ENCODE measurements at regions not wholly inside any gene's neighbourhood (a gene's known extent, or its start where the extent isn't known, plus 50 kb on each side); places are given as distances from the start of the nearest gene placed in this dataset.

GRCh38 chr12:28100717-28101116, 89.5 kb upstream of the CCDC91 start:
- intact Hi-C loops (cut with micrococcal nuclease): no loop called here
- ChIA-PET POLR2A (no interaction called here), RAD21 (ENCODE audit: low non-redundant PET in 1 of 2, low total read pairs in 2 of 2, uncharacterized antibody in 2 of 2, unreplicated experiment in 2 of 2) (no interaction called here), CTCF (no interaction called here)
- Histone ChIP-seq H3K27me3 (ENCODE audit: insufficient read depth, low read length) (no peaks in the 10 kb centered on the region), H3K4me3 (replicated peaks in 1 of 2; ENCODE audit: low read depth in 1 of 2, low read length in 2 of 2) (no peak overlapping the region), H3K36me3 (ENCODE audit: control insufficient read depth in 1 of 2, insufficient read depth in 2 of 2, low read length in 2 of 2) (no peaks in the 10 kb centered on the region), H3K27ac (ENCODE audit: low read depth, low read length) (no peak overlapping the region), H4K20me1 (ENCODE audit: insufficient read depth) (no peaks in the 10 kb centered on the region), H3K9ac (ENCODE audit: low read length) (no peak overlapping the region), H3K4me2 (ENCODE audit: low read length) (no peak overlapping the region), H3K79me2 (ENCODE audit: insufficient read depth, low read length) (no peaks in the 10 kb centered on the region), H3K4me1 (ENCODE audit: control insufficient read depth in 1 of 2, insufficient read depth in 2 of 2, low read length in 2 of 2) (no peaks in the 10 kb centered on the region), H3K9me3 (ENCODE audit: control insufficient read depth in 1 of 2, insufficient read depth in 1 of 2, low read depth in 1 of 2, low read length in 2 of 2) (no peaks in the 10 kb centered on the region), H3K9me2 (ENCODE audit: insufficient read depth) (no peaks in the 10 kb centered on the region), H2AFZ (ENCODE audit: low read depth, low read length, poor library complexity, severe bottlenecking) (no peak overlapping the region)
- TF ChIP-seq EGR1 (IDR thresholded peaks at IDR 0.05; ENCODE audit: low read depth): no peak
- no peak for ATAC-seq
- no peak for DNase-seq (ENCODE audit: low read depth, low spot score)
- no TSS peak for BruUV-seq (replicated peaks)

- H4K20me1 ChIP-seq (ENCODE audit: insufficient read depth): no peaks in the 10 kb centered on the region
- H3K4me1 ChIP-seq (ENCODE audit: control insufficient read depth in 1 of 2, insufficient read depth in 2 of 2, low read length in 2 of 2): no peaks in the 10 kb centered on the region
- DNase-seq (ENCODE audit: low read depth, low spot score) (no peak), ATAC-seq (no peak)
- no TSS peak for BruUV-seq (replicated peaks)
- H3K79me2 ChIP-seq (ENCODE audit: insufficient read depth, low read length): no peaks in the 10 kb centered on the region
- TF ChIP-seq ZBTB33 (IDR thresholded peaks at IDR 0.05; ENCODE audit: extremely low read depth, insufficient replicate concordance, low read length): no peak
- TF ChIP-seq ELF1 (IDR thresholded peaks at IDR 0.05; ENCODE audit: borderline replicate concordance, low read depth): no peak
- no peak for TF ChIP-seq JUND (IDR thresholded peaks at IDR 0.05)
- no peak for TF ChIP-seq CEBPB (IDR thresholded peaks at IDR 0.05; ENCODE audit: low read depth)
- no peak for TF ChIP-seq ATF3 (IDR thresholded peaks at IDR 0.05)
- TF ChIP-seq YY1 (IDR thresholded peaks at IDR 0.05; ENCODE audit: extremely low read depth, insufficient replicate concordance, low read depth, low read length): no peak
- TF ChIP-seq MAX (IDR thresholded peaks at IDR 0.05): no peak
- TF ChIP-seq CBX3 (IDR thresholded peaks at IDR 0.05; ENCODE audit: low read depth): no peak
- TF ChIP-seq EGR1 (IDR thresholded peaks at IDR 0.05; ENCODE audit: low read depth): no peak
- no peak for TF ChIP-seq SIN3A (IDR thresholded peaks at IDR 0.05; ENCODE audit: low read depth)
- no peak overlapping the region for H2AFZ ChIP-seq (ENCODE audit: low read depth, low read length, poor library complexity, severe bottlenecking)
- intact Hi-C loops (cut with micrococcal nuclease): no loop called here
- H3K27me3 ChIP-seq (ENCODE audit: insufficient read depth, low read length): no peaks in the 10 kb centered on the region
- ChIA-PET POLR2A (no interaction called here), RAD21 (ENCODE audit: low non-redundant PET in 1 of 2, low total read pairs in 2 of 2, uncharacterized antibody in 2 of 2, unreplicated experiment in 2 of 2) (no interaction called here), CTCF (no interaction called here)
- no peak overlapping the region for H3K4me3 ChIP-seq (replicated peaks in 1 of 2; ENCODE audit: low read depth in 1 of 2, low read length in 2 of 2)
- no peak overlapping the region for H3K4me2 ChIP-seq (ENCODE audit: low read length)
- no peaks in the 10 kb centered on the region for H3K36me3 ChIP-seq (ENCODE audit: control insufficient read depth in 1 of 2, insufficient read depth in 2 of 2, low read length in 2 of 2)
- no peaks in the 10 kb centered on the region for H3K9me3 ChIP-seq (ENCODE audit: control insufficient read depth in 1 of 2, insufficient read depth in 1 of 2, low read depth in 1 of 2, low read length in 2 of 2)
- H3K27ac ChIP-seq (ENCODE audit: low read depth, low read length): no peak overlapping the region
- H3K9ac ChIP-seq (ENCODE audit: low read length): no peak overlapping the region
- H3K9me2 ChIP-seq (ENCODE audit: insufficient read depth): no peaks in the 10 kb centered on the region
These were observed 85.9 kb upstream of the CCDC91 start for GRCh38 chr12:28104316-28104715.

All from HCT116 (cell line).